AG10803 (cell line): ENCODE measurements at regions not wholly inside any gene's neighbourhood (a gene's known extent, or its start where the extent isn't known, plus 50 kb on each side); places are given as distances from the start of the nearest gene placed in this dataset.

ENCODE experiments used
- DNase-seq: peaks from one replicate; pipeline ENCODE4 v3.0.0; 2010; ENCODE audit warnings: low read depth
- H3K4me3 ChIP-seq: 2 replicates; pipeline ENCODE4 v1.5.1; 2011; ENCODE audit warnings: mild to moderate bottlenecking, low read length, control low read depth
- TF ChIP-seq, protein P1 (sequence below): conservative IDR thresholded peaks from 2 replicates; pipeline ENCODE4 v1.5.1; 2011; ENCODE audit warnings: mild to moderate bottlenecking, low read length, control low read depth, inconsistent platforms

DNA sequence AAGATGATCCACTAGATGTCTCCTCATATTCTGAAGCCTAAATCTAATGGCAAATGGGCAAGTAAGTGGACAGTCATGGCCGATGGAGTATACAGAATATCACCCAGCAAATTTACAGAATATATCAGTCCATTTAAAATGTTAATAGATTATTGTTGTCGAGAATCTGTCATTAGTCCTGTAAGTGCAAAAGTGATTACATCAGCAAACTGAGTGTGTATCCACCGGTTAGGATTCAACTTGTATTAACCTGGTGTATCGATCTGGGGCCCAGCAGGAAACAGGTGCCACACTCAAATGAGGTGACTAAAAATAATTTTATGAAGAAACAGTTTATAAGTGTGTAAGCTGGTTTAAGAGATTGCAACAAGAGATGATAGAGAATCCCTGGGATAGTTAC, 367.9 kb upstream of the FAM47C start:
- no peak overlapping the region for H3K4me3 ChIP-seq
- TF ChIP-seq, protein P1, sequence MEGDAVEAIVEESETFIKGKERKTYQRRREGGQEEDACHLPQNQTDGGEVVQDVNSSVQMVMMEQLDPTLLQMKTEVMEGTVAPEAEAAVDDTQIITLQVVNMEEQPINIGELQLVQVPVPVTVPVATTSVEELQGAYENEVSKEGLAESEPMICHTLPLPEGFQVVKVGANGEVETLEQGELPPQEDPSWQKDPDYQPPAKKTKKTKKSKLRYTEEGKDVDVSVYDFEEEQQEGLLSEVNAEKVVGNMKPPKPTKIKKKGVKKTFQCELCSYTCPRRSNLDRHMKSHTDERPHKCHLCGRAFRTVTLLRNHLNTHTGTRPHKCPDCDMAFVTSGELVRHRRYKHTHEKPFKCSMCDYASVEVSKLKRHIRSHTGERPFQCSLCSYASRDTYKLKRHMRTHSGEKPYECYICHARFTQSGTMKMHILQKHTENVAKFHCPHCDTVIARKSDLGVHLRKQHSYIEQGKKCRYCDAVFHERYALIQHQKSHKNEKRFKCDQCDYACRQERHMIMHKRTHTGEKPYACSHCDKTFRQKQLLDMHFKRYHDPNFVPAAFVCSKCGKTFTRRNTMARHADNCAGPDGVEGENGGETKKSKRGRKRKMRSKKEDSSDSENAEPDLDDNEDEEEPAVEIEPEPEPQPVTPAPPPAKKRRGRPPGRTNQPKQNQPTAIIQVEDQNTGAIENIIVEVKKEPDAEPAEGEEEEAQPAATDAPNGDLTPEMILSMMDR = no peak
- no peak for DNase-seq

GRCh38 chrX:36642052-36642451, 366.1 kb upstream of the FAM47C start:
- no peak for DNase-seq
- TF ChIP-seq, protein P1 = no peak
- H3K4me3 ChIP-seq = no peak overlapping the region

- TF ChIP-seq, protein P1 = no peak
- DNase-seq = no peak
- H3K4me3 ChIP-seq = no peak overlapping the region
Measured at GRCh38 chrX:36650622-36651021, 357.5 kb upstream of the FAM47C start.

DNA sequence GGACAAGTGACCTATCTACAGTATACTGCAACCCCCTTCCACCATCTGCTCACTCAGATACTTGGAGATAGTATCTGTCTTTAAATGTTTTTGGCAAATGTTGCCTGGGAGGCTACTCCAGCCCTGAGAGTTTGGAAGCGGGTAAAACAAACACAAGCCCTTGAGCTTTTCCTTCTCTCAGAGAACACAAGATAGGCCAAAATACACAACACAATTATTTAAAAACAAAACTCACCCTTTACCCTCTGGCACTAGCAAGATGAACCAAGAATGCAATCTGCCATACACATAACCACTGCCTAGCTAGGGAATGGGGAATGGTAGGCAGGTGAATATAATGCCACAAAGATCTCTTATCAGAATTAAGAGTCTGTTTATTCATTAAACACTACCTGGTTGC, 324.7 kb upstream of the FAM47C start:
- no peak overlapping the region for H3K4me3 ChIP-seq
- TF ChIP-seq, protein P1 = no peak
- no peak for DNase-seq

DNA sequence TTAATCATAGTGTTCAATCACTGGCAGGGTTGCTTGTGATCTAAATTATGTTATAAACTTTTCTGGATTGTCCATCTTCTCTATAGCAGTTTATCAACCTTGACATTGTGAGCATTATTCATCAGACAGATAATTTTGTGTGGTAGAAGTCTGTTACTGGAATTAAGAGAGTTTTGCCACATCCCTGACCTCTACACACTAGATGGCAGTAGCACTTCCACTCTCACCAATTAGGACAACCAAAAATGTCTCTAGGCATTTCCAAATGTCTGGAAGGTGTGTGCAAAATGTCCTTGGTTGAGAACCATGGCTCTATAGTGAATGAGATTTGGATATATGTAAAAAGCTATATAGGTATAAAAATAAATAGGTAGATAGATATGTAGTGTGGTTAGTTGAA, 324.1 kb upstream of the FAM47C start:
- no peak overlapping the region for H3K4me3 ChIP-seq
- TF ChIP-seq, protein P1 = no peak
- DNase-seq = no peak

- TF ChIP-seq, protein P1 = no peak
- no peak overlapping the region for H3K4me3 ChIP-seq
- DNase-seq = no peak
Measured at GRCh38 chrX:36721990-36722389, 286.2 kb upstream of the FAM47C start.

GRCh38 chrX:36753602-36754001, 254.6 kb upstream of the FAM47C start:
- no peak overlapping the region for H3K4me3 ChIP-seq
- no peak for DNase-seq
- TF ChIP-seq, protein P1 = no peak
